ENCODE measurements at regions not wholly inside any gene's neighbourhood (a gene's known extent, or its start where the extent isn't known, plus 50 kb on each side); places are given as distances from the start of the nearest gene placed in this dataset.
A peak's percentile ranks its signal among the peaks of the same experiment; 100 is the strongest.

GRCh38 chr9:21688108-21689102 lies 114.0 kb upstream of the MTAP start:
- peaks cover 64% of the 10 kb centered on the region for H3K4me1 Mint-ChIP-seq (ENCODE audit: low read depth)
- CTCF ChIA-PET, result interaction anchor here (1.0 to 1.8 kb wide), 4 partner anchors 12 to 21 kb away, joined by 3 to 8 read pairs (median 4); no protein-coding TSS in a partner anchor
- H3K27me3 Mint-ChIP-seq (ENCODE audit: low read depth), result no peaks in the 10 kb centered on the region
- H3K9me3 Mint-ChIP-seq, result no peaks in the 10 kb centered on the region
- intact Hi-C loops (cut with micrococcal nuclease), result loop anchor here (5.0 to 10.0 kb wide), 3 partner anchors 351 to 1004 kb away; partner anchors contain the start of genes FOCAD and KLHL9
- no peak for DNase-seq
- no peaks in the 10 kb centered on the region for H3K36me3 Mint-ChIP-seq (ENCODE audit: low read depth)
- H3K27ac Mint-ChIP-seq, result peak overlapping the region; percentile 17
- no peak overlapping the region for H3K4me3 Mint-ChIP-seq

- no peak overlapping the region for H3K27ac Mint-ChIP-seq
- intact Hi-C loops (cut with micrococcal nuclease), result loop anchor here (5.0 to 10.0 kb wide), 3 partner anchors 353 to 1005 kb away; partner anchors contain the start of genes FOCAD and KLHL9
- H3K4me3 Mint-ChIP-seq, result no peak overlapping the region
- no peaks in the 10 kb centered on the region for H3K27me3 Mint-ChIP-seq (ENCODE audit: low read depth)
- no peak for DNase-seq
- CTCF ChIA-PET, result interaction anchor here (0.6 to 1.8 kb wide), 7 partner anchors 16 to 246 kb away, joined by 3 to 8 read pairs (median 4); no protein-coding TSS in a partner anchor
- H3K9me3 Mint-ChIP-seq, result no peaks in the 10 kb centered on the region
- H3K4me1 Mint-ChIP-seq (ENCODE audit: low read depth), result peaks cover 52% of the 10 kb centered on the region
- H3K36me3 Mint-ChIP-seq (ENCODE audit: low read depth), result no peaks in the 10 kb centered on the region
Measured at GRCh38 chr9:21689854-21690253, 112.6 kb upstream of the MTAP start.

- intact Hi-C loops (cut with micrococcal nuclease), result no loop called here
- no peak overlapping the region for H3K27ac Mint-ChIP-seq
- H3K27me3 Mint-ChIP-seq (ENCODE audit: low read depth), result no peaks in the 10 kb centered on the region
- CTCF ChIA-PET, result interaction anchor here (0.6 to 1.8 kb wide), 6 partner anchors 16 to 204 kb away, joined by 3 to 8 read pairs (median 6); no protein-coding TSS in a partner anchor
- peaks cover 45% of the 10 kb centered on the region for H3K4me1 Mint-ChIP-seq (ENCODE audit: low read depth)
- DNase-seq, result no peak
- peaks cover 3% of the 10 kb centered on the region for H3K9me3 Mint-ChIP-seq
- no peak overlapping the region for H3K4me3 Mint-ChIP-seq
- H3K36me3 Mint-ChIP-seq (ENCODE audit: low read depth), result peaks cover 1% of the 10 kb centered on the region
Measured at GRCh38 chr9:21690561-21690960, 111.9 kb upstream of the MTAP start.

GRCh38 chr9:21692390-21692789 lies 110.0 kb upstream of the MTAP start:
- intact Hi-C loops (cut with micrococcal nuclease), result no loop called here
- CTCF ChIA-PET, result no interaction called here
- no peak for DNase-seq
- no peak overlapping the region for H3K4me3 Mint-ChIP-seq
- H3K9me3 Mint-ChIP-seq, result peaks cover 3% of the 10 kb centered on the region
- no peaks in the 10 kb centered on the region for H3K27me3 Mint-ChIP-seq (ENCODE audit: low read depth)
- H3K4me1 Mint-ChIP-seq (ENCODE audit: low read depth), result peaks cover 27% of the 10 kb centered on the region
- H3K27ac Mint-ChIP-seq, result no peak overlapping the region
- peaks cover 1% of the 10 kb centered on the region for H3K36me3 Mint-ChIP-seq (ENCODE audit: low read depth)

GRCh38 chr9:21694424-21694823 lies 108.0 kb upstream of the MTAP start:
- intact Hi-C loops (cut with micrococcal nuclease), result no loop called here
- CTCF ChIA-PET, result interaction anchor here (1.5 kb wide), 1 partner anchor 14 kb away, joined by 5 read pairs; no protein-coding TSS in a partner anchor
- no peaks in the 10 kb centered on the region for H3K27me3 Mint-ChIP-seq (ENCODE audit: low read depth)

GRCh38 chr9:21695443-21695842 lies 107.0 kb upstream of the MTAP start:
- CTCF ChIA-PET, result interaction anchor here (1.5 kb wide), 1 partner anchor 12 kb away, joined by 5 read pairs; no protein-coding TSS in a partner anchor
- intact Hi-C loops (cut with micrococcal nuclease), result no loop called here
- Mint-ChIP-seq H3K27me3 (ENCODE audit: low read depth) (no peaks in the 10 kb centered on the region), H3K4me1 (ENCODE audit: low read depth) (peaks cover 3% of the 10 kb centered on the region), H3K36me3 (ENCODE audit: low read depth) (peaks cover 1% of the 10 kb centered on the region), H3K9me3 (peaks cover 3% of the 10 kb centered on the region), H3K27ac (no peak overlapping the region), H3K4me3 (no peak overlapping the region)
- no peak for DNase-seq

More at GRCh38 chr9:21694424-21694823, 108.0 kb upstream of the MTAP start:
- H3K9me3 Mint-ChIP-seq, result peaks cover 3% of the 10 kb centered on the region
- H3K4me3 Mint-ChIP-seq, result no peak overlapping the region
- H3K36me3 Mint-ChIP-seq (ENCODE audit: low read depth), result peaks cover 1% of the 10 kb centered on the region
- H3K4me1 Mint-ChIP-seq (ENCODE audit: low read depth), result peaks cover 8% of the 10 kb centered on the region
- no peak overlapping the region for H3K27ac Mint-ChIP-seq
- no peak for DNase-seq

GRCh38 chr9:21695874-21696341 lies 106.5 kb upstream of the MTAP start:
- CTCF ChIA-PET, result no interaction called here
- Mint-ChIP-seq H3K9me3 (peaks cover 3% of the 10 kb centered on the region), H3K27ac (no peak overlapping the region), H3K4me1 (ENCODE audit: low read depth) (no peaks in the 10 kb centered on the region), H3K36me3 (ENCODE audit: low read depth) (peaks cover 1% of the 10 kb centered on the region), H3K4me3 (no peak overlapping the region), H3K27me3 (ENCODE audit: low read depth) (no peaks in the 10 kb centered on the region)
- intact Hi-C loops (cut with micrococcal nuclease), result no loop called here
- no peak for DNase-seq

- intact Hi-C loops (cut with micrococcal nuclease), result no loop called here
- H3K4me3 Mint-ChIP-seq, result no peak overlapping the region
- no peak overlapping the region for H3K27ac Mint-ChIP-seq
Measured at GRCh38 chr9:21696411-21696871, 106.0 kb upstream of the MTAP start.

GRCh38 chr9:21708260-21708711 lies 94.2 kb upstream of the MTAP start:
- Mint-ChIP-seq H3K9me3 (no peaks in the 10 kb centered on the region), H3K4me1 (ENCODE audit: low read depth) (peaks cover 14% of the 10 kb centered on the region), H3K27ac (no peak overlapping the region), H3K4me3 (no peak overlapping the region), H3K27me3 (ENCODE audit: low read depth) (no peaks in the 10 kb centered on the region), H3K36me3 (ENCODE audit: low read depth) (no peaks in the 10 kb centered on the region)
- CTCF ChIA-PET, result interaction anchor here (0.6 to 2.4 kb wide), 31 partner anchors 8 to 330 kb away, joined by 3 to 19 read pairs (median 5); no protein-coding TSS in a partner anchor
- no peak for DNase-seq
- intact Hi-C loops (cut with micrococcal nuclease), result loop anchor here (5.0 kb wide), 1 partner anchor 329 kb away; no protein-coding TSS in a partner anchor

More at GRCh38 chr9:21696411-21696871, 106.0 kb upstream of the MTAP start:
- peaks cover 1% of the 10 kb centered on the region for H3K36me3 Mint-ChIP-seq (ENCODE audit: low read depth)
- no peaks in the 10 kb centered on the region for H3K27me3 Mint-ChIP-seq (ENCODE audit: low read depth)
- DNase-seq, result no peak
- H3K9me3 Mint-ChIP-seq, result peaks cover 3% of the 10 kb centered on the region
- H3K4me1 Mint-ChIP-seq (ENCODE audit: low read depth), result no peaks in the 10 kb centered on the region
- CTCF ChIA-PET, result no interaction called here

GRCh38 chr9:21708856-21709255 lies 93.6 kb upstream of the MTAP start:
- no peak for DNase-seq
- Mint-ChIP-seq H3K36me3 (ENCODE audit: low read depth) (no peaks in the 10 kb centered on the region), H3K4me3 (no peak overlapping the region), H3K27me3 (ENCODE audit: low read depth) (no peaks in the 10 kb centered on the region), H3K27ac (no peak overlapping the region), H3K4me1 (ENCODE audit: low read depth) (peaks cover 14% of the 10 kb centered on the region), H3K9me3 (no peaks in the 10 kb centered on the region)
- intact Hi-C loops (cut with micrococcal nuclease), result loop anchor here (1.0 to 5.0 kb wide), 4 partner anchors 52 to 328 kb away; no protein-coding TSS in a partner anchor
- CTCF ChIA-PET, result interaction anchor here (0.6 to 2.4 kb wide), 39 partner anchors 8 to 329 kb away, joined by 3 to 19 read pairs (median 5); no protein-coding TSS in a partner anchor

- DNase-seq, result peak; percentile 86
- CTCF ChIA-PET, result interaction anchor here (0.6 to 2.4 kb wide), 34 partner anchors 9 to 329 kb away, joined by 3 to 19 read pairs (median 5); no protein-coding TSS in a partner anchor
- Mint-ChIP-seq H3K4me1 (ENCODE audit: low read depth) (peaks cover 14% of the 10 kb centered on the region), H3K4me3 (no peak overlapping the region), H3K9me3 (no peaks in the 10 kb centered on the region), H3K36me3 (ENCODE audit: low read depth) (no peaks in the 10 kb centered on the region), H3K27ac (no peak overlapping the region), H3K27me3 (ENCODE audit: low read depth) (no peaks in the 10 kb centered on the region)
- intact Hi-C loops (cut with micrococcal nuclease), result loop anchor here (1.0 to 5.0 kb wide), 5 partner anchors 25 to 328 kb away; no protein-coding TSS in a partner anchor
Measured at GRCh38 chr9:21709464-21710058, 92.9 kb upstream of the MTAP start.
